ENCODE measurements at regions not wholly inside any gene's neighbourhood (a gene's known extent, or its start where the extent isn't known, plus 50 kb on each side); places are given as distances from the start of the nearest gene placed in this dataset.

DNA sequence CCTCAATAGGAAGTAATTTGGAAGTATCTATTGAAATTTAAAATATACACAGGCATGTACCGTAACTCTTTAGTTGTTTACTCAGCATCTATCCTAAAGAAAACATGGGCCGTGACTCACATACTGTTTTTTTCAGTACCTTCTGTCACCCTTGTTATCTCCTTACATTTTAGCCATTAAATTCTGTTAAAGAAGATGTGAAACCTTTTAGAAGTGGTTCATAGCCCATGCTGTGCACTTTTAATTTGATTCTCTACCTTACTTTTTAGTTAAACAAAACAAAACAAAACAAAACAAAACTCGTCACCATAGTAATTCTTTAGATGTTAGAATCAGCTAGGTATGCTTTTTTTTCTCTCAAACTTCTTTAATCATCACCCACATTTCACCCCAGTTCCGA is 494.4 kb upstream of the RGS6 start:
- H3K4me2 ChIP-seq (ENCODE audit: insufficient read depth, insufficient read length, low read length), result no peak overlapping the region
- no peak overlapping the region for H2BK12ac ChIP-seq (ENCODE audit: insufficient read length, low read depth, low read length)
- H3K56ac ChIP-seq (ENCODE audit: insufficient read length, low read depth, low read length), result no peak overlapping the region
- Mint-ChIP-seq H3K27ac (peak overlapping the region in 1 of 3 experiments; percentile 69; a peak in 3 of 7 replicates), H3K4me3 (no peak overlapping the region), H3K36me3 (ENCODE audit: insufficient read depth in 1 of 3, low read depth in 3 of 3) (peaks cover 4 to 10% (median 8%) of the 10 kb centered on the region in 3 experiments; a peak in 5 of 7 replicates), H3K4me1 (peaks cover 16 to 19% of the 10 kb centered on the region in 2 experiments), H3K9me3 (no peaks in the 10 kb centered on the region), H3K27me3 (ENCODE audit: low read depth) (no peaks in the 10 kb centered on the region)
- H3K14ac ChIP-seq (ENCODE audit: insufficient read depth, low read length), result no peak overlapping the region
- H3K79me2 ChIP-seq (ENCODE audit: insufficient read depth, low read length), result no peaks in the 10 kb centered on the region; the same call in 1 of the 2 replicates
- no peak overlapping the region for H3K27ac ChIP-seq (ENCODE audit: insufficient read length, low read depth, low read length)
- TF ChIP-seq, protein P1, sequence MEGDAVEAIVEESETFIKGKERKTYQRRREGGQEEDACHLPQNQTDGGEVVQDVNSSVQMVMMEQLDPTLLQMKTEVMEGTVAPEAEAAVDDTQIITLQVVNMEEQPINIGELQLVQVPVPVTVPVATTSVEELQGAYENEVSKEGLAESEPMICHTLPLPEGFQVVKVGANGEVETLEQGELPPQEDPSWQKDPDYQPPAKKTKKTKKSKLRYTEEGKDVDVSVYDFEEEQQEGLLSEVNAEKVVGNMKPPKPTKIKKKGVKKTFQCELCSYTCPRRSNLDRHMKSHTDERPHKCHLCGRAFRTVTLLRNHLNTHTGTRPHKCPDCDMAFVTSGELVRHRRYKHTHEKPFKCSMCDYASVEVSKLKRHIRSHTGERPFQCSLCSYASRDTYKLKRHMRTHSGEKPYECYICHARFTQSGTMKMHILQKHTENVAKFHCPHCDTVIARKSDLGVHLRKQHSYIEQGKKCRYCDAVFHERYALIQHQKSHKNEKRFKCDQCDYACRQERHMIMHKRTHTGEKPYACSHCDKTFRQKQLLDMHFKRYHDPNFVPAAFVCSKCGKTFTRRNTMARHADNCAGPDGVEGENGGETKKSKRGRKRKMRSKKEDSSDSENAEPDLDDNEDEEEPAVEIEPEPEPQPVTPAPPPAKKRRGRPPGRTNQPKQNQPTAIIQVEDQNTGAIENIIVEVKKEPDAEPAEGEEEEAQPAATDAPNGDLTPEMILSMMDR (conservative IDR thresholded peaks at IDR 0.05), result no peak
- H3K23me2 ChIP-seq (ENCODE audit: insufficient read length, low read depth, low read length, poor library complexity, severe bottlenecking), result no peaks in the 10 kb centered on the region
- no peak overlapping the region for H3K9ac ChIP-seq (ENCODE audit: extremely low read depth, insufficient read length, low read length)
- H4K5ac ChIP-seq (ENCODE audit: insufficient read length, low read depth, low read length), result no peak overlapping the region
- no peak overlapping the region for H3K4ac ChIP-seq (ENCODE audit: low read depth, low read length)
- H3K18ac ChIP-seq (ENCODE audit: insufficient read length, low read depth, low read length), result no peak overlapping the region
- H3K4me1 ChIP-seq (ENCODE audit: insufficient read depth, low read length), result no peaks in the 10 kb centered on the region; the same call in 1 of the 2 replicates
- H2AK5ac ChIP-seq (ENCODE audit: insufficient read length, low read length), result no peak overlapping the region
- WGBS (ENCODE audit: extremely low coverage, insufficient read length, low lambda C conversion rate), result no CpG with 5 or more reads among the region's 4 CpGs
- no peak overlapping the region for H2BK120ac ChIP-seq (ENCODE audit: low read depth, low read length, poor library complexity, severe bottlenecking)
- H2BK5ac ChIP-seq (ENCODE audit: insufficient read length, low read length), result no peak overlapping the region
- no peaks in the 10 kb centered on the region for H3K9me3 ChIP-seq (ENCODE audit: control insufficient read depth, low read depth, low read length)
- H3T11ph ChIP-seq (ENCODE audit: low read length), result no peak overlapping the region
- H3K79me1 ChIP-seq (ENCODE audit: insufficient read depth, low read depth, low read length, poor library complexity, severe bottlenecking), result peaks cover 7% of the 10 kb centered on the region
- H4K91ac ChIP-seq (ENCODE audit: insufficient read length, low read depth, low read length), result no peak overlapping the region
- H2BK15ac ChIP-seq (ENCODE audit: low read depth, low read length), result no peak overlapping the region
- H2BK20ac ChIP-seq (ENCODE audit: low read depth, low read length, poor library complexity, severe bottlenecking), result no peak overlapping the region
- H3K23ac ChIP-seq (ENCODE audit: insufficient read length, low read depth, low read length), result no peak overlapping the region
- no peak for DNase-seq
- H4K8ac ChIP-seq (replicated peaks; ENCODE audit: insufficient read length, low read depth, low read length), result no peak overlapping the region
- H2AFZ ChIP-seq (ENCODE audit: low read length), result no peak overlapping the region
- H3K27me3 ChIP-seq (ENCODE audit: insufficient read depth, low read length), result no peaks in the 10 kb centered on the region
- no peaks in the 10 kb centered on the region for H4K20me1 ChIP-seq (ENCODE audit: control insufficient read depth, insufficient read depth, insufficient read length)
